K562 (cell line): ENCODE measurements at regions not wholly inside any gene's neighbourhood (a gene's known extent, or its start where the extent isn't known, plus 50 kb on each side); places are given as distances from the start of the nearest gene placed in this dataset.

Experiments used
- NCOA6 ChIP-seq: fragments of 450-650 bp; IDR thresholded peaks from 2 replicates; pipeline ENCODE4 v1.6.1; 2017; ENCODE audit warnings: mild to moderate bottlenecking
- TF ChIP-seq, protein P1 (sequence below): fragments of 250-450 bp; sonication (Bioruptor Pico); IDR thresholded peaks from 2 replicates; pipeline ENCODE4 v1.5.0; 2021; ENCODE audit warnings: mild to moderate bottlenecking, borderline replicate concordance
- TF ChIP-seq, protein P2 (sequence below): sonication (generic); formaldehyde crosslinking; IDR thresholded peaks from 2 replicates; pipeline ENCODE4 v1.4.0; 2020; ENCODE audit warnings: mild to moderate bottlenecking, missing genetic modification reagents
- TF ChIP-seq, protein P3 (sequence below): fragments of 200-400 bp; formaldehyde crosslinking; IDR thresholded peaks from 2 replicates; pipeline ENCODE4 v1.6.1; 2017; ENCODE audit warnings: mild to moderate bottlenecking, low read depth, low read length, moderate library complexity

DNA sequence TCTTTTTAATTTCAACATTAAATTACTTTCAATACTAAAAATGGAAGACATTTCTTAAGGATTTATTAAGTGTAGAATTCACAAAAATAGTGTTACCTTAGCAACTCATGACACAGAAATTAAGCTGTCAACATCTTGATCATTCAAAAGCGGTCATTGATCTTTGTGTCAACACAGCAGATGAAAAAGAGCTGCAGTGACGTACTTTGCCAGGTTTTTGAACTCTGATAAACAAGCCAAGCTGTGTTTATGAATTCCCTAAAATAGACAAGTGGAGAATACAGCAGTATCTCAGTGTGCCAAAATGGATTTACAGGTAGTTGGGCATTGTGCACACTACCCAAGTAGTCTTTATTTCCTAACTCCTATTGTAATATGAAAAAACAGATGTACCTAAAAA, 1141.8 kb upstream of the PCDH7 start (continued):
- TF ChIP-seq, protein P1, sequence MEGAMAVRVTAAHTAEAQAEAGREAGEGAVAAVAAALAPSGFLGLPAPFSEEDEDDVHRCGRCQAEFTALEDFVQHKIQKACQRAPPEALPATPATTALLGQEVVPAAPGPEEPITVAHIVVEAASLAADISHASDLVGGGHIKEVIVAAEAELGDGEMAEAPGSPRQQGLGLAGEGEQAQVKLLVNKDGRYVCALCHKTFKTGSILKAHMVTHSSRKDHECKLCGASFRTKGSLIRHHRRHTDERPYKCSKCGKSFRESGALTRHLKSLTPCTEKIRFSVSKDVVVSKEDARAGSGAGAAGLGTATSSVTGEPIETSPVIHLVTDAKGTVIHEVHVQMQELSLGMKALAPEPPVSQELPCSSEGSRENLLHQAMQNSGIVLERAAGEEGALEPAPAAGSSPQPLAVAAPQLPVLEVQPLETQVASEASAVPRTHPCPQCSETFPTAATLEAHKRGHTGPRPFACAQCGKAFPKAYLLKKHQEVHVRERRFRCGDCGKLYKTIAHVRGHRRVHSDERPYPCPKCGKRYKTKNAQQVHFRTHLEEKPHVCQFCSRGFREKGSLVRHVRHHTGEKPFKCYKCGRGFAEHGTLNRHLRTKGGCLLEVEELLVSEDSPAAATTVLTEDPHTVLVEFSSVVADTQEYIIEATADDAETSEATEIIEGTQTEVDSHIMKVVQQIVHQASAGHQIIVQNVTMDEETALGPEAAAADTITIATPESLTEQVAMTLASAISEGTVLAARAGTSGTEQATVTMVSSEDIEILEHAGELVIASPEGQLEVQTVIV (CRISPR knock-in tag), result no peak
- no peak for TF ChIP-seq NCOA6
- TF ChIP-seq, protein P2, sequence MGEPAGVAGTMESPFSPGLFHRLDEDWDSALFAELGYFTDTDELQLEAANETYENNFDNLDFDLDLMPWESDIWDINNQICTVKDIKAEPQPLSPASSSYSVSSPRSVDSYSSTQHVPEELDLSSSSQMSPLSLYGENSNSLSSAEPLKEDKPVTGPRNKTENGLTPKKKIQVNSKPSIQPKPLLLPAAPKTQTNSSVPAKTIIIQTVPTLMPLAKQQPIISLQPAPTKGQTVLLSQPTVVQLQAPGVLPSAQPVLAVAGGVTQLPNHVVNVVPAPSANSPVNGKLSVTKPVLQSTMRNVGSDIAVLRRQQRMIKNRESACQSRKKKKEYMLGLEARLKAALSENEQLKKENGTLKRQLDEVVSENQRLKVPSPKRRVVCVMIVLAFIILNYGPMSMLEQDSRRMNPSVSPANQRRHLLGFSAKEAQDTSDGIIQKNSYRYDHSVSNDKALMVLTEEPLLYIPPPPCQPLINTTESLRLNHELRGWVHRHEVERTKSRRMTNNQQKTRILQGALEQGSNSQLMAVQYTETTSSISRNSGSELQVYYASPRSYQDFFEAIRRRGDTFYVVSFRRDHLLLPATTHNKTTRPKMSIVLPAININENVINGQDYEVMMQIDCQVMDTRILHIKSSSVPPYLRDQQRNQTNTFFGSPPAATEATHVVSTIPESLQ, result no peak
- TF ChIP-seq, protein P3, sequence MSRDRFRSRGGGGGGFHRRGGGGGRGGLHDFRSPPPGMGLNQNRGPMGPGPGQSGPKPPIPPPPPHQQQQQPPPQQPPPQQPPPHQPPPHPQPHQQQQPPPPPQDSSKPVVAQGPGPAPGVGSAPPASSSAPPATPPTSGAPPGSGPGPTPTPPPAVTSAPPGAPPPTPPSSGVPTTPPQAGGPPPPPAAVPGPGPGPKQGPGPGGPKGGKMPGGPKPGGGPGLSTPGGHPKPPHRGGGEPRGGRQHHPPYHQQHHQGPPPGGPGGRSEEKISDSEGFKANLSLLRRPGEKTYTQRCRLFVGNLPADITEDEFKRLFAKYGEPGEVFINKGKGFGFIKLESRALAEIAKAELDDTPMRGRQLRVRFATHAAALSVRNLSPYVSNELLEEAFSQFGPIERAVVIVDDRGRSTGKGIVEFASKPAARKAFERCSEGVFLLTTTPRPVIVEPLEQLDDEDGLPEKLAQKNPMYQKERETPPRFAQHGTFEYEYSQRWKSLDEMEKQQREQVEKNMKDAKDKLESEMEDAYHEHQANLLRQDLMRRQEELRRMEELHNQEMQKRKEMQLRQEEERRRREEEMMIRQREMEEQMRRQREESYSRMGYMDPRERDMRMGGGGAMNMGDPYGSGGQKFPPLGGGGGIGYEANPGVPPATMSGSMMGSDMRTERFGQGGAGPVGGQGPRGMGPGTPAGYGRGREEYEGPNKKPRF, result no peak
- TF ChIP-seq, all 486 proteins: peak for 0
